Erythroblast (primary cell): ENCODE measurements at regions not wholly inside any gene's neighbourhood (a gene's known extent, or its start where the extent isn't known, plus 50 kb on each side); places are given as distances from the start of the nearest gene placed in this dataset.

Experiments used
- GATA1 ChIP-seq: IDR thresholded peaks from 2 replicates; pipeline ENCODE4 v1.6.1; 2011; ENCODE audit warnings: low read depth, mild to moderate bottlenecking, control low read depth, low read length, moderate library complexity
- POLR2A ChIP-seq: IDR thresholded peaks from 2 replicates; pipeline ENCODE4 v1.6.1; 2011; ENCODE audit warnings: mild to moderate bottlenecking, low read length

DNA sequence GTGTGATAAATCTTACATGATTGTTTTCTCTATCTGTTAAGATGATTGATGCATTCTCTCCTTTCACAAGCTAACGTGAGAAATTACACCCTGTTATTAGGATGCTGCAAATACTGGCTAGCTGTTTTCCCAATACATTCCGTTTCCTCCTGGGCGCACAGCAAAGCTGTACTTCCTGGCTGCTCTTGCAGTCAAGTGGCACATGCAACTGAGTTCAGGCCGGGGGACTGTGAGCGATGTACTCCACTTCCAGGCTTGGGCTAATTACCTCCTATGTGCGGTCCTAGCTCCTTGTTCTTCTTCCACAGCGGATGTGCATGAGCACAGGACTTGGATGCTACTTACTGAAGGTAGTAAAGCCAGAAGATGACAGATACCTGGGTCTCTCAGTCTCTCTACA, 234.9 kb upstream of the SESN3 start:
- TF ChIP-seq POLR2A, result no peak
- TF ChIP-seq GATA1, result no peak
